ENCODE measurements at regions not wholly inside any gene's neighbourhood (a gene's known extent, or its start where the extent isn't known, plus 50 kb on each side); places are given as distances from the start of the nearest gene placed in this dataset.

DNA sequence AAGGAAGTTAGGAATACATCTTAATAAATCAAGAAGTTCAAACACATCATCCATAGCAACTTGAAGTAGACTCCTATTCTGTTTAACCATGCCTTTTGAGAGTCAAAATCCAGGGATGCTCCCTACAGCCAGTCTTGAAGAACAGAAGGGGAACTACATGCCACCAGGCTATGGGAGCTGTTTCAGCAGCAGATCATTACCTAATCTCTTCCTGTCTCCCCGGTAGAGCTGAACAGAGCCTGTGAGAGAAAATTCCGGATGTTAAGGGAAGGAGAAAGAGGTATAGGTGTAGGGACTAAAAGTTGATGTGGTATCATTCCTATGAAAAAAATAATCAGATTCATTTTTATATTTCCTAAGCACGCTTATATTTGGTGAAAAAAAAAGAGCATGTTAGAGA, 352.2 kb downstream of the SPRY1 start:
- no peak overlapping the region for H3K4me3 ChIP-seq (ENCODE audit: insufficient read depth, low read depth, low read length, poor library complexity, severe bottlenecking)
- no peaks in the 10 kb centered on the region for H3K36me3 ChIP-seq (ENCODE audit: control insufficient read depth, insufficient read depth, low read length)
- no peaks in the 10 kb centered on the region for H3K9me3 ChIP-seq (ENCODE audit: control insufficient read depth, low read length)
- no peaks in the 10 kb centered on the region for H3K27me3 ChIP-seq (replicated peaks; ENCODE audit: control insufficient read depth, insufficient read depth, low read length, poor library complexity, severe bottlenecking)
- no peaks in the 10 kb centered on the region for H3K4me1 ChIP-seq (ENCODE audit: control insufficient read depth, insufficient read depth, low read length, poor library complexity, severe bottlenecking)
- no peak overlapping the region for H3K27ac ChIP-seq (ENCODE audit: insufficient read depth, low read length, poor library complexity, severe bottlenecking)
- no peak for DNase-seq

DNA sequence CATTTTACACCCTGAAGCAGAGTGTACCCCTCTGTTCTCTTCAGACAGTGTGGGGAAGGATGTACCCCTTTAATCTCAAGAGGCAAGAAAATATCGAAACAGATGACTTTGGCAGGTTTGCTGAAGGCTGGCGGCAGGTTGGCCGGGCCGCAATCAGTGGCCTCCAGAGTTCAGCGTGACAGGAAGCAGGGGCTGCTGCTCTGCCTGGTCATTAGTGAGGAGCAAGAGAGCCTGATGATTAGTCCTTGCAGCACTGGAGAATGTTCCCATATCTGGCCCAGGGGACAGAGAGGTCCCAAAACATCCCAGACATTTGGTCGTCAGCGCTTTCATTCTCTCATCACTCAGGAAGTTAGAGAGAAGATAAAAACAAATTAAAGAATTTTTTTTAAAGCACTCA, 352.8 kb downstream of the SPRY1 start:
- H3K4me3 ChIP-seq (ENCODE audit: insufficient read depth, low read depth, low read length, poor library complexity, severe bottlenecking), result no peak overlapping the region
- H3K36me3 ChIP-seq (ENCODE audit: control insufficient read depth, insufficient read depth, low read length), result no peaks in the 10 kb centered on the region
- no peaks in the 10 kb centered on the region for H3K4me1 ChIP-seq (ENCODE audit: control insufficient read depth, insufficient read depth, low read length, poor library complexity, severe bottlenecking)
- no peaks in the 10 kb centered on the region for H3K9me3 ChIP-seq (ENCODE audit: control insufficient read depth, low read length)
- no peak for DNase-seq
- no peak overlapping the region for H3K27ac ChIP-seq (ENCODE audit: insufficient read depth, low read length, poor library complexity, severe bottlenecking)
- no peaks in the 10 kb centered on the region for H3K27me3 ChIP-seq (replicated peaks; ENCODE audit: control insufficient read depth, insufficient read depth, low read length, poor library complexity, severe bottlenecking)

DNA sequence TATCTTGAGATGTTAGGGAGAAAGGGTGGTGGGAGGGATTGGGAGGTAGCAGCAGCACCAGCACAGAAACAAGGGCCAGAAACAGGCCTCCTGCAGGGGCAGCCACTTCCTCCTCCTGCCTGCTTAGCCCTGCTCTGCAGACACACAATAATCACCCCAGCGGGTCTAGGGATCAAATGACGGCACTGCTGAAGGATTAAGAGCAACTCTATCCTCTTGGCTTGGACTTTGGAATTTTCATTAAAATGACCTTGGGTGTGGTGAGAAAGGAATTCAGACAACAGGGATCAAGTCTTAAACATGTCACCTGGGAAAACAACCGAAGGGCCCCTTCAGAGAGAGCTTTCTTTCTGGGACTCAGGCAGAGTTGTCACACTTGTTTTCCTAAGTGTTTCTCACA, 353.4 kb downstream of the SPRY1 start:
- no peaks in the 10 kb centered on the region for H3K27me3 ChIP-seq (replicated peaks; ENCODE audit: control insufficient read depth, insufficient read depth, low read length, poor library complexity, severe bottlenecking)
- H3K4me3 ChIP-seq (ENCODE audit: insufficient read depth, low read depth, low read length, poor library complexity, severe bottlenecking), result no peak overlapping the region
- no peaks in the 10 kb centered on the region for H3K9me3 ChIP-seq (ENCODE audit: control insufficient read depth, low read length)
- no peak for DNase-seq
- H3K36me3 ChIP-seq (ENCODE audit: control insufficient read depth, insufficient read depth, low read length), result no peaks in the 10 kb centered on the region
- H3K4me1 ChIP-seq (ENCODE audit: control insufficient read depth, insufficient read depth, low read length, poor library complexity, severe bottlenecking), result no peaks in the 10 kb centered on the region
- H3K27ac ChIP-seq (ENCODE audit: insufficient read depth, low read length, poor library complexity, severe bottlenecking), result no peak overlapping the region

DNA sequence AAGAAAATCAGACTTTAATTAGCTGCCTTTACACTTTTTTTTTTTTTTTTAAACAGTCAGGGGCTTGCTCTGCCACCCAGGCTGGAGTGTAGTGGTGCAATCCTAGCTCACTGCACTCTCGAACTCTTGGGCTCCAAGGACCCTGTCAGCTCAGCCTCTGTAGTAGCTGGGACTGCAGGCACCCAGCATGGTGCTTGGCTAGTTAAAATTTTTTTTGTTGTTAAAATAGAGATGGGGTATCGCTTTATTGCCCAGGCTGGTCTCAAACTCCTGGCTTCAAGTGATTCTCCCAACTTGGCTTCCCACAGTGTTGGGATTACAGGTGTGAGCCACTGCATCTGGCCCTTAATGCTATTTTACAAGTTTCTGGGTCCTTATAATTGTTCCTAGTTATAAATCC, 359.1 kb downstream of the SPRY1 start:
- Histone ChIP-seq H3K4me1 (ENCODE audit: control insufficient read depth, insufficient read depth, low read length, poor library complexity, severe bottlenecking) (no peaks in the 10 kb centered on the region), H3K36me3 (ENCODE audit: control insufficient read depth, insufficient read depth, low read length) (no peaks in the 10 kb centered on the region), H3K27ac (ENCODE audit: insufficient read depth, low read length, poor library complexity, severe bottlenecking) (no peak overlapping the region), H3K27me3 (replicated peaks; ENCODE audit: control insufficient read depth, insufficient read depth, low read length, poor library complexity, severe bottlenecking) (no peaks in the 10 kb centered on the region), H3K4me3 (ENCODE audit: insufficient read depth, low read depth, low read length, poor library complexity, severe bottlenecking) (no peak overlapping the region), H3K9me3 (ENCODE audit: control insufficient read depth, low read length) (no peaks in the 10 kb centered on the region)
- DNase-seq, result no peak

DNA sequence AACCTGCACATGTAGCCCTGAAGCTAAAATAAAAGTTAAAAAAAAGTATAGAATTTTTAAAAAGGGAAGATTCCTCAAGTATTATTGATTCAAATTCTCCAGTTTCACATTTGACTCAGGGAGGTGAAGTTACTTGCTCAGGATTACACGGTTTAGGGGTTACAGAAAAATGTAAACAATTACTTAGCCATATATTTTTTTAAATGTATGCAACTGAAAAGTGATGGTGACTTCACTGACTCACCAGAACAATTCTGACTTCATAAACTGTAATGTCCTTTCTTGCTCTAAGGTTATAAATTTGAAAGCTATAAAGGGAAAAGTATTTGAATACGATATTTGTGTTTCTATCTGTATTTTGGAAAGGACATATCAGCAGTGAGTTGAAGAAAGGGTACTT, 371.2 kb downstream of the SPRY1 start:
- H3K4me3 ChIP-seq (ENCODE audit: insufficient read depth, low read depth, low read length, poor library complexity, severe bottlenecking), result no peak overlapping the region
- H3K4me1 ChIP-seq (ENCODE audit: control insufficient read depth, insufficient read depth, low read length, poor library complexity, severe bottlenecking), result no peaks in the 10 kb centered on the region
- H3K27ac ChIP-seq (ENCODE audit: insufficient read depth, low read length, poor library complexity, severe bottlenecking), result no peak overlapping the region
- no peaks in the 10 kb centered on the region for H3K9me3 ChIP-seq (ENCODE audit: control insufficient read depth, low read length)
- H3K36me3 ChIP-seq (ENCODE audit: control insufficient read depth, insufficient read depth, low read length), result no peaks in the 10 kb centered on the region
- DNase-seq, result no peak
- H3K27me3 ChIP-seq (replicated peaks; ENCODE audit: control insufficient read depth, insufficient read depth, low read length, poor library complexity, severe bottlenecking), result no peaks in the 10 kb centered on the region

DNA sequence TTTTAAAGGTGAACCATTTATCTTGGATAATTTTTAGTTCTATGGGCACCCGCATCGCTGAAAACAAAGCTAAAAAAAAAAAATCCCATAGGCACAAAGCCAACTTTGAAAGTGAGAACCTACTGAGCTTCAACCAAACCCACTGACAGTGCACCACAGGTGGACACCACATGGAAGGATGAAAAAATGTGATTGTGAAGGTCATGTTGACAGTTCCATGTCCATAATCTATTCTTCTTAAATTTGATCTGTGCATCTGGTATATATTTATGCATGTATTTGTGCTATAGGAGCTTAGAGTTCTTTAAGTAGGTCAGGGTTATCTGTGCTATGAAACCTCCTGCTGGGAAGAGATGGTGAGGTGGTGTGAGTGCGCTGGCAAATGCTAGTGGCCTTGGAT, 374.3 kb downstream of the SPRY1 start:
- Histone ChIP-seq H3K27me3 (replicated peaks; ENCODE audit: control insufficient read depth, insufficient read depth, low read length, poor library complexity, severe bottlenecking) (no peaks in the 10 kb centered on the region), H3K9me3 (ENCODE audit: control insufficient read depth, low read length) (no peaks in the 10 kb centered on the region), H3K4me3 (ENCODE audit: insufficient read depth, low read depth, low read length, poor library complexity, severe bottlenecking) (no peak overlapping the region), H3K36me3 (ENCODE audit: control insufficient read depth, insufficient read depth, low read length) (no peaks in the 10 kb centered on the region), H3K27ac (ENCODE audit: insufficient read depth, low read length, poor library complexity, severe bottlenecking) (no peak overlapping the region), H3K4me1 (ENCODE audit: control insufficient read depth, insufficient read depth, low read length, poor library complexity, severe bottlenecking) (no peaks in the 10 kb centered on the region)
- no peak for DNase-seq

DNA sequence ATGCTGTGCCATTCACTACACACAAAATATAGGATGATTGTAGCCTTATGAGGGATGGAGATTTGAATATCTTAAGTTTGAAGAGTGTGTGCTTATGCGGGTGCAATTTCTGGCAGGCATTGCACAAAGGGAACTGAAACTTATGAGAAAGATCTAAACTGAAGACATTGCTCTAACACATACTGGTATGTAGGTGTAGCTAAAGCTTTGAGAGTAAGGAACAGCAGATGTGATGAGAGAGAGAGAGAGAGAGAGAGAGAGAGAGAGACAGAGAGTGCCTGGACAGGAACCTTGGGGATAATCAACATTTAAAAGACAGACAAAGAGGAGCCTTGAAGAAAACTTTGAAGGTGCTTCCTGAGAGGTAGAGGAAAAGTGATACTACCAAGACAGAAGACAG, 379.7 kb downstream of the SPRY1 start:
- Histone ChIP-seq H3K9me3 (ENCODE audit: control insufficient read depth, low read length) (no peaks in the 10 kb centered on the region), H3K27me3 (replicated peaks; ENCODE audit: control insufficient read depth, insufficient read depth, low read length, poor library complexity, severe bottlenecking) (no peaks in the 10 kb centered on the region), H3K4me1 (ENCODE audit: control insufficient read depth, insufficient read depth, low read length, poor library complexity, severe bottlenecking) (no peaks in the 10 kb centered on the region), H3K36me3 (ENCODE audit: control insufficient read depth, insufficient read depth, low read length) (no peaks in the 10 kb centered on the region), H3K27ac (ENCODE audit: insufficient read depth, low read length, poor library complexity, severe bottlenecking) (no peak overlapping the region), H3K4me3 (ENCODE audit: insufficient read depth, low read depth, low read length, poor library complexity, severe bottlenecking) (no peak overlapping the region)
- no peak for DNase-seq

DNA sequence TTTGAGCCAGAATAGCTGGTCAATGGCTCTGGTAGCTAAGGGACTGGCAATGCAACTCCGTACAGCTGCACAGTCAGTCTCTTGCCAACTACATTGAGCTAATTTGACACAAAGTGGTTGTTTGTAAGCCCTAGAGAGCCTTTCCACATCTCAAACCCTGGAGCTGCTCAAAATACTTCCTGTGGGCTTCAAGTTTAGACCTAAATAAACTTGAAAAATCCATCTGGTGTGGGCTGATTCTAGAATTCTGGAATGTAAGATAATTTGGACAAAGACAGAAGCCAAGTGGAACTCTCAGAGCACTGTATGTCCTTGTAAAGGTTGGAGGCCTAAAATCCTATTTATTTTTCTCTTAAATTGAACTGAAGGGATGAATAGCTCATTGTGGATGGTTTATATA, 380.8 kb downstream of the SPRY1 start:
- no peaks in the 10 kb centered on the region for H3K36me3 ChIP-seq (ENCODE audit: control insufficient read depth, insufficient read depth, low read length)
- no peak overlapping the region for H3K27ac ChIP-seq (ENCODE audit: insufficient read depth, low read length, poor library complexity, severe bottlenecking)
- no peaks in the 10 kb centered on the region for H3K4me1 ChIP-seq (ENCODE audit: control insufficient read depth, insufficient read depth, low read length, poor library complexity, severe bottlenecking)

DNA sequence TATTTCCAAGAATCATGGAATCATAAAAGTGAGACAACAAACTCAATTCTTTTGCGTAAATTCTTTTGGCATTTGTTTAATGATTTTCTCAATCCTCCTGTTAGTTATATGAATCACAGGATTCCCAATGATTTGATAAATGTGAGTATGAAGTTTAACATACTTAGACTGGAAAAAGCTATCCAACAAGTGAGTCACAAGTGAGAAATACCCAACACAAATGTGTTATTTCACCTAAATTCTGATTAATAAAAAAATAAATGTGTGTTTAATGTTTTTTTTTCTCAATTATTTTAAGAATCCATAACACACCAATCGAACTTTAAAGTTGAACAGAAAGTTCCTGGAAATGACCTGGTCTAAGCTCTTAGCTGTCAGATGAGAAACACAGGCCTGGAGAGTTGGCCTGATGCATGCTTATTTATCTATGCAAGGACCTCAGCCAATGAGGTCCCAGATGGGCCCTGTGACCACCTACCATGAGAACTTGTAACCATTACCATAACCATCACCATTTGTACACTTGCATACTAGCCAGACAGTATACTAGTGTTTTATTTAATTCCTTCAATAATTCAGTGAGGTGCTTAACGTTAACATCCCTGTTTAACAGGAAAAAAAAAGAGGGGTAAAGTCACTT, 386.7 kb downstream of the SPRY1 start:
- no peaks in the 10 kb centered on the region for H3K4me1 ChIP-seq (ENCODE audit: control insufficient read depth, insufficient read depth, low read length, poor library complexity, severe bottlenecking)
- H3K27ac ChIP-seq (ENCODE audit: insufficient read depth, low read length, poor library complexity, severe bottlenecking), result no peak overlapping the region
- H3K27me3 ChIP-seq (replicated peaks; ENCODE audit: control insufficient read depth, insufficient read depth, low read length, poor library complexity, severe bottlenecking), result no peaks in the 10 kb centered on the region
- H3K36me3 ChIP-seq (ENCODE audit: control insufficient read depth, insufficient read depth, low read length), result no peaks in the 10 kb centered on the region
- H3K9me3 ChIP-seq (ENCODE audit: control insufficient read depth, low read length), result no peaks in the 10 kb centered on the region
- no peak overlapping the region for H3K4me3 ChIP-seq (ENCODE audit: insufficient read depth, low read depth, low read length, poor library complexity, severe bottlenecking)
- no peak for DNase-seq

More for the DNA sequence above, 380.8 kb downstream of the SPRY1 start:
- no peaks in the 10 kb centered on the region for H3K27me3 ChIP-seq (replicated peaks; ENCODE audit: control insufficient read depth, insufficient read depth, low read length, poor library complexity, severe bottlenecking)
- H3K4me3 ChIP-seq (ENCODE audit: insufficient read depth, low read depth, low read length, poor library complexity, severe bottlenecking), result no peak overlapping the region
- DNase-seq, result no peak
- H3K9me3 ChIP-seq (ENCODE audit: control insufficient read depth, low read length), result no peaks in the 10 kb centered on the region

DNA sequence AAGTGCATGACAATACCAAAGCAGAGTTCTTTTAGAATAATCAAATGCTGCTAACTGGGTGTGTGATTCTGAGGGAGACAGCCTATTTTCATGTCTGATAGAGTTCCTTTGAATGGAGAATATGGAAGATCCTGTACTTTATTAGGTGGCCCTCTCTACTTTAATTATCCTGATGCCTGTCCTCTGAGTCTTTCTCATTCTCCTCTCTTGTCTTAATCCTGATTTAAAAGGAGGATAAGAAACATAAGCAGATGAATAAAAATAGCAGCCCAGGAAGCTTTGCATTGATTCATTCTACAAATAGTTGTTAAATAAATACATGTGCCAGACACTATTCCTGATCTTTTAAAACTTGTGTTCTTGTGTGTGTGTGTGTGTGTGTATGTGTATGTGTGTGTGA, 387.3 kb downstream of the SPRY1 start:
- Histone ChIP-seq H3K36me3 (ENCODE audit: control insufficient read depth, insufficient read depth, low read length) (no peaks in the 10 kb centered on the region), H3K4me3 (ENCODE audit: insufficient read depth, low read depth, low read length, poor library complexity, severe bottlenecking) (no peak overlapping the region), H3K4me1 (ENCODE audit: control insufficient read depth, insufficient read depth, low read length, poor library complexity, severe bottlenecking) (no peaks in the 10 kb centered on the region), H3K27me3 (replicated peaks; ENCODE audit: control insufficient read depth, insufficient read depth, low read length, poor library complexity, severe bottlenecking) (no peaks in the 10 kb centered on the region), H3K9me3 (ENCODE audit: control insufficient read depth, low read length) (no peaks in the 10 kb centered on the region), H3K27ac (ENCODE audit: insufficient read depth, low read length, poor library complexity, severe bottlenecking) (no peak overlapping the region)
- no peak for DNase-seq

All from effector memory CD4-positive, alpha-beta T cell (primary cell).